GM13976 (cell line): ENCODE measurements at regions not wholly inside any gene's neighbourhood (a gene's known extent, or its start where the extent isn't known, plus 50 kb on each side); places are given as distances from the start of the nearest gene placed in this dataset.

Source experiments
- DNase-seq: peaks from one replicate; pipeline ENCODE4 v3.0.0; 2012; ENCODE audit warnings: low spot score
- in situ Hi-C: fragments of 300-500 bp; cut with MboI; formaldehyde crosslinking; loops from one replicate; pipeline ENCODE4 v1.12.0; 2022; ENCODE audit warnings: low sequenced_read_pairs, mixed read lengths, inconsistent platforms; ENCODE audit not compliant: unreplicated experiment
- TF ChIP-seq, protein P1 (sequence below): IDR thresholded peaks from 2 replicates; pipeline ENCODE4 v1.5.1; 2012; ENCODE audit warnings: borderline replicate concordance, mild to moderate bottlenecking; ENCODE audit not compliant: insufficient read depth; ENCODE audit errors: extremely low read depth, missing control alignments, control extremely low read depth

GRCh38 chr5:121745407-121745806 lies 106.3 kb upstream of the FTMT start:
- TF ChIP-seq, protein P1, sequence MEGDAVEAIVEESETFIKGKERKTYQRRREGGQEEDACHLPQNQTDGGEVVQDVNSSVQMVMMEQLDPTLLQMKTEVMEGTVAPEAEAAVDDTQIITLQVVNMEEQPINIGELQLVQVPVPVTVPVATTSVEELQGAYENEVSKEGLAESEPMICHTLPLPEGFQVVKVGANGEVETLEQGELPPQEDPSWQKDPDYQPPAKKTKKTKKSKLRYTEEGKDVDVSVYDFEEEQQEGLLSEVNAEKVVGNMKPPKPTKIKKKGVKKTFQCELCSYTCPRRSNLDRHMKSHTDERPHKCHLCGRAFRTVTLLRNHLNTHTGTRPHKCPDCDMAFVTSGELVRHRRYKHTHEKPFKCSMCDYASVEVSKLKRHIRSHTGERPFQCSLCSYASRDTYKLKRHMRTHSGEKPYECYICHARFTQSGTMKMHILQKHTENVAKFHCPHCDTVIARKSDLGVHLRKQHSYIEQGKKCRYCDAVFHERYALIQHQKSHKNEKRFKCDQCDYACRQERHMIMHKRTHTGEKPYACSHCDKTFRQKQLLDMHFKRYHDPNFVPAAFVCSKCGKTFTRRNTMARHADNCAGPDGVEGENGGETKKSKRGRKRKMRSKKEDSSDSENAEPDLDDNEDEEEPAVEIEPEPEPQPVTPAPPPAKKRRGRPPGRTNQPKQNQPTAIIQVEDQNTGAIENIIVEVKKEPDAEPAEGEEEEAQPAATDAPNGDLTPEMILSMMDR, result no peak
- in situ Hi-C loops, result no loop called here
- no peak for DNase-seq

DNA sequence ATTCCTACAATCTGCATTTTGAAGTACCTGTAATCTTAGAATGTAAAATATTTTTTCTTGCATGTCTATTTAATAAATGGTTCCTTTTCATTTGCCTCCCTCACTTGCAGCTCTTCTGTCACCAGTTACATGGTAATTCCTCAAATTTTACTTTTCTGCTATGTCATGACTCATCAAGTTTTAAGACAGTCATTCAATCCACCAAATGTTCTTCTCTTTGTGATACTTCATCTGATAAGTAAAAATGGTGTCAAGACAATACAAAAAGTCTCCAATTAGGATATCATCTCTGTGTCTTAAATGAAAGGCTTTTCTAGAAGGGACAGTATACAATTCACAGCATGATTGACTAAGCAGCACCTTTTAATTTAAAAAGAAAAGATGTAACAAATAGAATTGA lies 104.9 kb upstream of the FTMT start:
- in situ Hi-C loops, result no loop called here
- DNase-seq, result no peak
- TF ChIP-seq, protein P1, result no peak

GRCh38 chr5:121748686-121749085 lies 103.0 kb upstream of the FTMT start:
- no peak for DNase-seq
- in situ Hi-C loops, result no loop called here
- TF ChIP-seq, protein P1, result no peak

- in situ Hi-C loops, result no loop called here
- TF ChIP-seq, protein P1, result no peak
- no peak for DNase-seq
Measured at GRCh38 chr5:121752149-121752548, 99.5 kb upstream of the FTMT start.

DNA sequence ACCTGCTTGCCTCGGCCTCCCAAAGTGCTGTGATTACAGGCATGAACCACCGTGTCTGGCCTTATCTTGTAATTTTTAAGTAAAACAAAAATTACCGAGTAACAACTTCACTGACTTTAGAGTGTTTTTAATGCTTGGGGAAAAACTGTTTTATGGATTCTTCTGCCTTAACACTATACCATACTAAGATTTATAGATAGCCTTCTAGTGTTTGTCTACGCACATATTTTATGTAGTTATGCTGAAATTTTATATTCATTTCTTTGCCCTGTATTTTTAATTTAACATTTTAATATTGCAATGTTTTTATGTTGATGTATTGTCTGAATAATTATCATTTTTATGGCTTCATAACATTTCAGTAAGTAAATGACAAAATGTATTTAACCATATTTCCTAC lies 96.4 kb upstream of the FTMT start:
- in situ Hi-C loops, result no loop called here
- no peak for DNase-seq
- TF ChIP-seq, protein P1, result no peak

GRCh38 chr5:121757753-121758152 lies 93.9 kb upstream of the FTMT start:
- in situ Hi-C loops, result no loop called here
- TF ChIP-seq, protein P1, result no peak
- DNase-seq, result no peak

DNA sequence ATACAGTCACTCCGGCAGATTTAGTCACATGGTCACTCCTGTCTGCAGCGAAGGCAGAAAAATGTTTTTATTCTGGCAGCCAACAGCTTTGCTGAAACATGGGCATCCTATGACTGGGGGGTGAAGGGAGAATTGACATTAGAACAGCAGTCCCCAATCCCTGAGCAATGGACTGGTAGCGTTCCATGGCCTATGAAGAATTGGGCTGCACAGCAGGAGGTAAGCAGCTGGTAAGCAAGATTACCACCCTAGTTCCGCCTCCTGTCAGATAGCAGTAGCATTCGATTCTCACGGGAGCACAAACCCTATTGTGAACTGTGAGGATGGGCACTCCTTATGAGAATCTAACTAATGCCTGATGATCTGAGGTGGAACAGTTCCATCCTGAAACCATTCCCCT lies 93.1 kb upstream of the FTMT start:
- TF ChIP-seq, protein P1, result no peak
- in situ Hi-C loops, result no loop called here

More for the DNA sequence above, 93.1 kb upstream of the FTMT start:
- no peak for DNase-seq
